ENCODE measurements at regions not wholly inside any gene's neighbourhood (a gene's known extent, or its start where the extent isn't known, plus 50 kb on each side); places are given as distances from the start of the nearest gene placed in this dataset.

DNA sequence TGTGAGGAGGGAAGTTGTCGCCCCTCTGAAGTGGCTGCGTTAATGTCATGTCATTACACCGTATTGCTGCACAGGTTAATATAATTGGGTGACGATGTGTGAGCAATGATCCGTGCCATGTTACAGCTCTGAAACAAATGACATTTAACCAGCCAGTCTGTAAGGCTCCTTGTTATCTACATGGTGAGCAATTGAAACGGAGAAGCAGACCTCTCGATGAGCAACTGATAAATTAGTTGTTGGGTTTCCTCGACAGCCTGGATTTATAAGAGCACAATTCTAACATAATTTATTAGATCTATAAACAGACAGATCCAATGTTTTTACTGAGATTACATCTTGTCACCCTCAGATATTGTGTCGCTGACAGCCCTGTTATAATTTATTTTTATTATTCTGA lies 49.9 kb upstream of the MAFB start:
- DNase-seq (ENCODE audit: insufficient read length, low spot score) (no peak), FAIRE-seq (no peak)

DNA sequence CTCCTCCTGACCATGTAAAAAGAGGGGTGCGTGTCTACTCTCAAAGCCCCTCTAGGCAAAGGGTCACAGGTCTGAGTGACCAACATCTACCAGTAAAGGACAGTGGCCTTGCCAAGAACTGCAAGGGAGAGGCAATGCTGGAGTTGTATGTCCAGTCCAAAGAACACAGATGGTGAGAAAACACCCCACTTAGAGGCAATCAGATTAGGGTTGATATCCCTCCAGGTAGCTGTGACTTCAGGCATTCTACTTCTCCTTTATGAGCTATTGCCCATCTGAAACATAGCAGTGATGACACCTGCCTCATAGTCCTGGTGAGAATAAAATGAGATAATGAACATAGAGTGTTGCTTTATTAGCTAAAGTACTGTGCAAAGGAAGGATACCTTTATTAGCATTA lies 50.8 kb upstream of the MAFB start:
- FAIRE-seq, result no peak
- DNase-seq (ENCODE audit: insufficient read length, low spot score), result no peak

GRCh38 chr20:40741507-40742106 lies 52.6 kb upstream of the MAFB start:
- FAIRE-seq (peak; percentile 59), DNase-seq (ENCODE audit: insufficient read length, low spot score) (no peak)

DNA sequence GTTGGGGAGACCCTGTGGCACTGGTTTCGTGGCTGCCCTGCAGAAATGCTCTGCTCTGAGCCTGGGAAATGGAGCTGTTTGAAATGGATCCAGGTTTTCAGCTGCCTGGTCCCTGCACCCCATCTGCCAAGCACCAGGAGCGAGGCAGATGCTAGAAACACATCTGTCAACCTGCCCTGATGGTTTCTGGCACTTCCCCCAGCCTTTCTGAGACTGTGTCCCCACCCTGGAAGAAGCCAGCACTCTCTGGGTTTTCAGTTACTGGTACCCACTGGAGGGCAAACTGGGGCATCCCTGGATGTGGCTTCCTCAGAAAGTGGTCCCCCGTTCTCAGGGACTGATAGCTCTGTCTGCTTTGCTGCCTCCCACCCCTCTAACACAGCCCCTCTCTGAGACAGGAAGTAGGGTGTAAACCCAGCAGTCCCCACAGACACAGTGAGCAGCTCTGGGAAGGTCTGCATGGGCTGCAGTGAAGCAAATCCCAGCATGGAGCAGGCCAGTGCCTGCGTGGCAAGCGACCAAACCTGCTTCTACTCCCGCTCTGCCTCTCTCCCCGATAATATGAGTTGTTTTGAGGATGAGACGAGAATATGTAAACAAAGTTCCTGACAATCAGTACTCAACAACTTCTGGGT lies 54.2 kb upstream of the MAFB start:
- no peak for DNase-seq (ENCODE audit: insufficient read length, low spot score)
- FAIRE-seq, result no peak

- FAIRE-seq, result no peak
- no peak for DNase-seq (ENCODE audit: insufficient read length, low spot score)
These were observed 55.2 kb upstream of the MAFB start for GRCh38 chr20:40744072-40744817.

GRCh38 chr20:40744818-40745175 lies 55.8 kb upstream of the MAFB start:
- DNase-seq (ENCODE audit: insufficient read length, low spot score), result no peak
- no peak for FAIRE-seq

DNA sequence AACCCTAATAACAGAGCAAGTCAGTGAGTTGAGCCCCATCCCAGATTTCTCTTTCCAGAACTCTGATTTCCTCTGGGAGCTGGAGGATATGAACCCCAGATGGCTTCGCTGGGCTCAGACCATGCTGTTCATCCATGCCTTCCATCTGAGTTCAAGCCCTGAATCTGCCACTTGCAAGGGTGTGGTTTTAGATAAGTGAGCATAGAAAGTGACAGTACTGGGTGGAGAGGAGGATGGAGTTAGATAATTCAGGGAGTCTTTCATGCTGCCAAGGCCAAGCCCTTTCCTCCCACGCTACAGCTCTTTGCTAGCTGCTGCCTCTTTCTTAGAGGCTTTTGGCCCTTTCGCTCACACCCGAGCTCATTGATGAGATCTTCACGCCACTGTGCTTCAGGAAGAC lies 57.2 kb upstream of the MAFB start:
- no peak for FAIRE-seq
- DNase-seq (ENCODE audit: insufficient read length, low spot score), result no peak

- DNase-seq (ENCODE audit: insufficient read length, low spot score) (no peak), FAIRE-seq (no peak)
These were observed 59.1 kb upstream of the MAFB start for GRCh38 chr20:40748182-40748581.

DNA sequence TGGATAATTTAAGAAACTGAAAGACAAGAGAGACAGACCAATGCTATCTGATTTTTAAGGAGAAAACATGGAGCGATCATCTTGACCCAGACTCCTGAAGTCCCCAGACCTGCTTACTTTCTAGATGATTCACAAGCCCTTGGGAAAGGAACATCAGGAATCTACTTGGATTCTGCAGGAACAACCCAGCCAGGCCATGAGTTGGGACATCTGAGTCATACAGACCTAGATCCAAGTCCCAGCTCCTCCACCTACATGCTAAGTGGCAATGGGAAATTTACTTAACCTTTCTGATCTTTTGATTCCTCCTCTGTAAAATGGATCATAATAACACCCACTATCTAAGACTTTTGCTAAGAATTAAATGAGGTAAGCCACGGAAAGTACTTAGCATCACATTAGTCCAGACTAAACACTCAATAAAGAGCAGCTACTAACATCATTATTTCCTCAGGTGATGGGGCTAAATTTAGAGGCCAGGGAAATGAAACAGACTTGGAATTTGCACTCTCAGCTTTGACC lies 61.0 kb upstream of the MAFB start:
- FAIRE-seq, result no peak

DNA sequence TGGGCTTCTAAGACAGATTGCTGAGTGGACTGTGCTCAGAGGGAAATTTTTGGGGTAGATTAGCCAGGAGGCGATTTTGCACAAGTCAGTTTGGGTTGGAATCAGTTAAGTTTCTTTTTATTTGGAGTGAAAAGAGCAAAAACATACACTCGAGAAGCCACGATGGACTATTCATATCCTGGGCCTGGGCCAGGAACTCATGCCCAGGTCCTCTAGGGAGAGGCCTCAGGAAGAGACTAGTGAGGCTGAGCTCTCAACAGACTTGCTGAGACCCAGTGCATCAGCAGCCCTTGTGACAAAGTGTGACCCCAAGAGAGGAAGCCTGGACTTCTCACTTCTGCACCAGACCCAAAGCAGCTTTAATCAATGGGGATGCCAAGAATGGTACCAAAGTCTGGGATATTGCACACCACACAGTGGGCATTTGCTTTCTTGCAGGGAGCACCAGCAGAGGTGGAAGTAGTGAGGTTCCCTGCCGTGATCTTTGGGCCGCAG lies 61.6 kb upstream of the MAFB start:
- FAIRE-seq, result no peak

More for the DNA sequence above, 61.0 kb upstream of the MAFB start:
- no peak for DNase-seq (ENCODE audit: insufficient read length, low spot score)

DNA sequence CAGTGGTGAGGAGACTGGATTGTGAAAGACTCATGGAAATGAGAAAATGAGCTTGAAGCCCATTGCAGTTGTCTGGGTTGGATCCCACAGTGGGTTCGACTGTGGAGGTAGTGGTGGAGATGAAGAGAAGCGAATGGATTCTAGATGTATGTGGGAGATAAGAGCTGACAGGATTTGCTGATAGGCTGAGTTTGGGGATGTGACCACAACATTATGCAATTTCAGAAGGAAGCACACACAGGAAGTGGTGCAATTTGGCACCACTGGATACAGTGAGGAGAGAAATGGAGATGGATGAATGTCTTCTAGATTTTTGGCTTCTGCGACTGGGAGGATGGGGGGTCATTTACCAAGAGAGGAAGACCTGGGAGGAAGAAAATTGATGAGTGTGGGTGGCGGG lies 64.4 kb upstream of the MAFB start:
- FAIRE-seq (no peak), DNase-seq (ENCODE audit: insufficient read length, low spot score) (no peak)

More for the DNA sequence above, 61.6 kb upstream of the MAFB start:
- DNase-seq (ENCODE audit: insufficient read length, low spot score), result no peak

GRCh38 chr20:40754339-40754943 lies 65.4 kb upstream of the MAFB start:
- DNase-seq (ENCODE audit: insufficient read length, low spot score), result no peak
- FAIRE-seq, result no peak

GRCh38 chr20:40757087-40757486 lies 68.1 kb upstream of the MAFB start:
- FAIRE-seq (no peak), DNase-seq (ENCODE audit: insufficient read length, low spot score) (no peak)

GRCh38 chr20:40758790-40759189 lies 69.8 kb upstream of the MAFB start:
- FAIRE-seq (no peak), DNase-seq (ENCODE audit: insufficient read length, low spot score) (no peak)

GRCh38 chr20:40760399-40760798 lies 71.4 kb upstream of the MAFB start:
- DNase-seq (ENCODE audit: insufficient read length, low spot score), result no peak
- no peak for FAIRE-seq

DNA sequence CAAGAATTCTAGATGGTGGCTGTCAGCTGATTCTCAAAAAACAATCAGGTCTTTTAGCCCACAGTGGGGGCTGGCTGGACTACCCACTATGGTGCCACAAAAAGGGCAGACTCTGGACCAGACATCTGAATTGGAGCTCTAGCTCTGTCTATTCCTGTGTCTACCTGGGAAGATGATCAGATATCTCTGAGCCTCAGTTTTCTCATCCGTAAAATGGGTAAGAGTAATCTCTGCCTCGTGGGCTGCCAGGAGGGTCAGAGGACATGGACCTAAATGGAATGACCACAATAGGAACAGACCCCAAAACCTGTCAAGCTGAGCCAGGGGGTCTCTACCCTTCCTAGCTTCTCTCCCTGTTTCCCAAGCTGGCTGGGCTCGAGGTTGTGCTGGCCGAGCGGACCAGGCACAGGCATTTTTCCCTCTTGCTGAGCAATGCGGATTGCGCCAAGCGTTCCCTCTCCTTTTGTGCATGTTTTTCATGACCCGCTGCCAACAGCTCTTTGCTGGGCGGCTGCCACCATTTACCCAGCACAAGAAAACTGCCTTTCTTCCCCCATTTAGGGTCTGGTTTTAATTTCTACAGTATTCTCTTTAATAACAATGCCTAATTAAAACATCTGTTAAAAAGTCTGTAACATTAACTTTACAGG lies 74.7 kb upstream of the MAFB start:
- no peak for DNase-seq (ENCODE audit: insufficient read length, low spot score)
- no peak for FAIRE-seq

DNA sequence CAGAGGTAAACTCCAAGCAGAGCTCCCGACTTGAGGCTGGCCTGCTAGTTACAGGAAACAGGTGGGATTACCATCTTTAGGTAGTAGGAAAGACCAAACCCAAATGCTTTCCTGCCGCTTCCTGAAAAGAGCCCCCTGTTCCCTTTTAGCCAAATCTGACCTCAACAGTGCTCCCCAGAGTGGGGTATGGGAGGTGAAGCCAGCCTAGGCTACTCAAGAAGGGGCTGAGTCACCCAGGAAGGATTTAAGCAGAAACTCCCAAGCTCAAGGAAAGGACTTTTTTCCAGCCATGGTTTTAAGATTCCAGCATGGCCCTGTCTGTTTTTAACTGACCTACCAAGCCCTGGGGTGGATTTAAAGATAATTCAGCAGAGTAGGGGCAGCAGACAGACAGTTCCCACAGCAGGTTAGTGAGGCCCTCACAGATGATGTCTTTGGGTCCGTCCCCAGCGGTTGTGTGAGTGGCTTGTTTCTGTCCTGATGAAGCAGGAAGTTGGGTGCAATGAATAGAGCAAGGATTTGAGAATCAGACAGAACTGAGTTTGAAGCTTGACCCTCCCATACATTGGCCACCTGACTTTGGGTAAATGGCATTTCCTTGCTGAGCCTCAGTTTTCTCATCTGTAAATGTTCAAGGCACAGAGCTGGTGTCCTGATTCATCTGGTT lies 76.9 kb upstream of the MAFB start:
- DNase-seq (ENCODE audit: insufficient read length, low spot score) (no peak), FAIRE-seq (no peak)

GRCh38 chr20:40766790-40767614 lies 78.0 kb upstream of the MAFB start:
- FAIRE-seq, result no peak
- no peak for DNase-seq (ENCODE audit: insufficient read length, low spot score)

GRCh38 chr20:40767615-40767924 lies 78.5 kb upstream of the MAFB start:
- no peak for FAIRE-seq
- DNase-seq (ENCODE audit: insufficient read length, low spot score), result no peak

- DNase-seq (ENCODE audit: insufficient read length, low spot score) (no peak), FAIRE-seq (no peak)
These were observed 79.1 kb upstream of the MAFB start for GRCh38 chr20:40768105-40768504.
